ENCODE measurements at regions not wholly inside any gene's neighbourhood (a gene's known extent, or its start where the extent isn't known, plus 50 kb on each side); places are given as distances from the start of the nearest gene placed in this dataset.

DNA sequence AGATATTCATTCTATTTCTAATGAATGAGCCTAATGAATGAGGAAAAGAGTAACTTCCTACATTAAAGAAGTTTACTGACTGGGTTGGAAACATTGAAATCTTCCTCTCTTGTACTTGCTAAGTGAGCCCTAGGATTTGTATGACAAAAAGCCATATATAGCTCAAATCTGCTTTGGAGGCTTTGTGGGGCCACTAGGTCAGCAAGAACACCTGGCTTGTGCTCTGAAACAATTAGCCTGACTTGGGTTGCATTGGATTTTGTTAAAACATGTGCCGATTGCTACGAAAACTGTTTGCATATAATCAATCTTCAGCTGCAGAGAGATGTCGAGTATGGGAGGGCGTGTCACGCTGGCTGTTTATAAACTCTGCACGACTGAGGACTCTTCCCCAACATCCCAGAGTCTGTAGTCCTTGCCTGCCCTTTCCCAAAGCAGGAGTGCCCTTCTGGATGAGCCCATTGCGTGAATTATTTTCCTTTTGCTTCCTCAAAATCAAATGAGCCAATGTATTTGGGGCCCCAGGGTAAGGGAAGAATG lies 684.8 kb downstream of the DHX35 start:
- intact Hi-C loops (cut with DNase I): no loop called here
- FAIRE-seq (no peak), DNase-seq (peak in 1 of 5 donors; percentile 6)
- no peaks in the 10 kb centered on the region for H3K27me3 ChIP-seq (ENCODE audit: control insufficient read depth, insufficient read depth, low read length)
- no peaks in the 10 kb centered on the region for H3K36me3 ChIP-seq (ENCODE audit: control insufficient read depth in 2 of 3, insufficient read depth in 3 of 3, low read length in 3 of 3)
- no peak for TF ChIP-seq CTCF (IDR thresholded peaks at IDR 0.05; ENCODE audit: borderline replicate concordance, extremely low read depth, insufficient read depth)
- H3K4me3 ChIP-seq (ENCODE audit: low read length in 3 of 3): no peak overlapping the region
- no peaks in the 10 kb centered on the region for H3K4me1 ChIP-seq (ENCODE audit: control insufficient read depth in 2 of 3, insufficient read depth in 2 of 3, low read depth in 1 of 3, low read length in 3 of 3)
- H3K9me3 ChIP-seq (ENCODE audit: control insufficient read depth in 2 of 3, insufficient read depth in 1 of 3, low read length in 3 of 3): no peaks in the 10 kb centered on the region
- no peak overlapping the region for H3K27ac ChIP-seq (ENCODE audit: low read depth in 2 of 2, low read length in 2 of 2)
- H3K9ac ChIP-seq (ENCODE audit: low read length in 3 of 3): no peak overlapping the region

- no peaks in the 10 kb centered on the region for H3K4me1 ChIP-seq (ENCODE audit: control insufficient read depth in 2 of 3, insufficient read depth in 2 of 3, low read depth in 1 of 3, low read length in 3 of 3)
- H3K4me3 ChIP-seq (ENCODE audit: low read length in 3 of 3): no peak overlapping the region
- H3K27ac ChIP-seq (ENCODE audit: low read depth in 2 of 2, low read length in 2 of 2): no peak overlapping the region
- no peaks in the 10 kb centered on the region for H3K9me3 ChIP-seq (ENCODE audit: control insufficient read depth in 2 of 3, insufficient read depth in 1 of 3, low read length in 3 of 3)
- no peak for FAIRE-seq
- H3K27me3 ChIP-seq (ENCODE audit: control insufficient read depth, insufficient read depth, low read length): no peaks in the 10 kb centered on the region
- peak in 2 of 5 donors; percentile 26 to 39 for DNase-seq
- no peaks in the 10 kb centered on the region for H3K36me3 ChIP-seq (ENCODE audit: control insufficient read depth in 2 of 3, insufficient read depth in 3 of 3, low read length in 3 of 3)
- H3K9ac ChIP-seq (ENCODE audit: low read length in 3 of 3): no peak overlapping the region
- intact Hi-C loops (cut with DNase I): no loop called here
- TF ChIP-seq CTCF (IDR thresholded peaks at IDR 0.05; ENCODE audit: borderline replicate concordance, extremely low read depth, insufficient read depth): no peak
These were observed 683.0 kb downstream of the DHX35 start for GRCh38 chr20:39645131-39645530.

GRCh38 chr20:39643292-39643691 lies 681.1 kb downstream of the DHX35 start:
- H3K36me3 ChIP-seq (ENCODE audit: control insufficient read depth in 2 of 3, insufficient read depth in 3 of 3, low read length in 3 of 3): no peaks in the 10 kb centered on the region
- DNase-seq (no peak), FAIRE-seq (no peak)
- H3K9me3 ChIP-seq (ENCODE audit: control insufficient read depth in 2 of 3, insufficient read depth in 1 of 3, low read length in 3 of 3): no peaks in the 10 kb centered on the region
- H3K27ac ChIP-seq (ENCODE audit: low read depth in 2 of 2, low read length in 2 of 2): no peak overlapping the region
- no peaks in the 10 kb centered on the region for H3K4me1 ChIP-seq (ENCODE audit: control insufficient read depth in 2 of 3, insufficient read depth in 2 of 3, low read depth in 1 of 3, low read length in 3 of 3)
- no peak overlapping the region for H3K9ac ChIP-seq (ENCODE audit: low read length in 3 of 3)
- intact Hi-C loops (cut with DNase I): no loop called here
- no peak for TF ChIP-seq CTCF (IDR thresholded peaks at IDR 0.05; ENCODE audit: borderline replicate concordance, extremely low read depth, insufficient read depth)
- no peaks in the 10 kb centered on the region for H3K27me3 ChIP-seq (ENCODE audit: control insufficient read depth, insufficient read depth, low read length)
- no peak overlapping the region for H3K4me3 ChIP-seq (ENCODE audit: low read length in 3 of 3)

DNA sequence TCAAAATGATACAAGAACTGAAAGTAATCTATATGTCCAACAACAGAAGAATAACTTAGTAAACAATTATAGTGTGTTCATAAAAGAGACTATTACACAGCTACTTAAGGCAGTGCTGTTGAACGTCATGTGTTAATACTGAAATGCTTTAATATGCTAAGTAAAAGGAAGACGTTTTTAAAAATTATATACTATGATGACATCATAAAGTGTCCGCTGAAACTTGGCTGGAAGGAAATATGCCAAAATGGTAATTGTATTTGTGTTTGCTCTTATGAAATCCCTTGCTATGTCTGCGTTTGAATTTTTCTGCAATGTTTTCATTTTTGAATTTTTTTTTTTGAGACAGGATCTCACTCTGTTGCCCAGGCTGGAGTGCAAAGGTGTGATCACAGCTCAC lies 679.3 kb downstream of the DHX35 start:
- H3K27ac ChIP-seq (ENCODE audit: low read depth in 2 of 2, low read length in 2 of 2): no peak overlapping the region
- H3K4me3 ChIP-seq (ENCODE audit: low read length in 3 of 3): no peak overlapping the region
- DNase-seq (no peak), FAIRE-seq (no peak)
- H3K27me3 ChIP-seq (ENCODE audit: control insufficient read depth, insufficient read depth, low read length): no peaks in the 10 kb centered on the region
- no peaks in the 10 kb centered on the region for H3K9me3 ChIP-seq (ENCODE audit: control insufficient read depth in 2 of 3, insufficient read depth in 1 of 3, low read length in 3 of 3)
- TF ChIP-seq CTCF (IDR thresholded peaks at IDR 0.05; ENCODE audit: borderline replicate concordance, extremely low read depth, insufficient read depth): no peak
- H3K4me1 ChIP-seq (ENCODE audit: control insufficient read depth in 2 of 3, insufficient read depth in 2 of 3, low read depth in 1 of 3, low read length in 3 of 3): no peaks in the 10 kb centered on the region
- H3K36me3 ChIP-seq (ENCODE audit: control insufficient read depth in 2 of 3, insufficient read depth in 3 of 3, low read length in 3 of 3): no peaks in the 10 kb centered on the region
- no peak overlapping the region for H3K9ac ChIP-seq (ENCODE audit: low read length in 3 of 3)
- intact Hi-C loops (cut with DNase I): no loop called here

Data from kidney (tissue), 13 donors.